HEK293 (cell line): ENCODE measurements at regions not wholly inside any gene's neighbourhood (a gene's known extent, or its start where the extent isn't known, plus 50 kb on each side); places are given as distances from the start of the nearest gene placed in this dataset.

Experiments used
- CTCF ChIA-PET: fragments of 350-600 bp; formaldehyde crosslinking; extraction: SDS; loops from one replicate; lab custom pipeline; 2021; ENCODE audit warnings: antibody characterized with exemption; lab: Yijun Ruan, JAX
- POLR2A ChIA-PET: fragments of 300-600 bp; formaldehyde crosslinking; extraction: SDS; loops from one replicate; lab custom pipeline; 2020; ENCODE audit warnings: antibody characterized with exemption, inconsistent platforms; lab: Yijun Ruan, JAX
- H3K27ac ChIP-seq: fragments of 200-500 bp; sonication (Bioruptor generic); 2 replicates; pipeline ENCODE4 v1.5.1; 2014; ENCODE audit warnings: low read depth, low read length, control low read depth, inconsistent platforms; ENCODE audit errors: extremely low read depth
- H3K36me3 ChIP-seq, 2 experiments: fragments of 200-500 bp in 1 of 2; sonication (Bioruptor generic) in 1 of 2; 1 replicate in 1 of 2; 2 replicates in 1 of 2; pipeline ENCODE4 v1.5.1; 2014 to 2017; ENCODE audit warnings: inconsistent platforms in 2 of 2, low read length in 2 of 2; ENCODE audit not compliant: control insufficient read depth in 2 of 2, insufficient read depth in 1 of 2
- H3K4me1 ChIP-seq: fragments of 200-500 bp; sonication (Bioruptor generic); 2 replicates; pipeline ENCODE4 v1.5.1; 2014; ENCODE audit warnings: mild to moderate bottlenecking, low read length, inconsistent platforms; ENCODE audit not compliant: control insufficient read depth, insufficient read depth
- H3K4me3 ChIP-seq: 2 replicates; pipeline ENCODE4 v1.5.1; 2011; ENCODE audit warnings: low read depth, mild to moderate bottlenecking, control low read depth, low read length, moderate library complexity
- H3K9me3 ChIP-seq: fragments of 200-500 bp; sonication (Bioruptor generic); 2 replicates; pipeline ENCODE4 v1.5.1; 2014; ENCODE audit warnings: low read depth, low read length, inconsistent platforms; ENCODE audit not compliant: control insufficient read depth, insufficient read depth
- HOXC10 ChIP-seq: sonication (generic); formaldehyde crosslinking; IDR thresholded peaks from 2 replicates; pipeline ENCODE4 v1.8.1; 2023; ENCODE audit warnings: mild to moderate bottlenecking, missing genetic modification reagents
- INSM2 ChIP-seq: fragments of 450-650 bp; formaldehyde crosslinking; IDR thresholded peaks from 2 replicates; pipeline ENCODE4 v1.5.1; 2016; ENCODE audit warnings: missing biosample characterization, missing genetic modification characterization
- SCRT1 ChIP-seq: fragments of 450-650 bp; formaldehyde crosslinking; IDR thresholded peaks from 2 replicates; pipeline ENCODE4 v1.5.1; 2016; ENCODE audit warnings: missing biosample characterization, missing genetic modification characterization, borderline replicate concordance
- WT1 ChIP-seq: fragments of 450-650 bp; formaldehyde crosslinking; IDR thresholded peaks from 2 replicates; pipeline ENCODE4 v1.5.1; 2016; ENCODE audit warnings: missing biosample characterization, missing genetic modification characterization
- ZBTB26 ChIP-seq: fragments of 450-650 bp; formaldehyde crosslinking; optimal IDR thresholded peaks from 2 replicates; pipeline ENCODE3; 2016; ENCODE audit warnings: missing biosample characterization, mild to moderate bottlenecking, missing genetic modification characterization
- ZFP37 ChIP-seq: fragments of 450-650 bp; formaldehyde crosslinking; IDR thresholded peaks from 2 replicates; pipeline ENCODE4 v1.5.1; 2016; ENCODE audit warnings: missing biosample characterization, missing genetic modification characterization
- ZNF140 ChIP-seq: fragments of 450-650 bp; formaldehyde crosslinking; IDR thresholded peaks from 2 replicates; pipeline ENCODE4 v1.5.1; 2016; ENCODE audit warnings: missing biosample characterization, missing genetic modification characterization
- ZNF19 ChIP-seq: fragments of 450-650 bp; formaldehyde crosslinking; IDR thresholded peaks from 2 replicates; pipeline ENCODE4; 2016; ENCODE audit warnings: missing biosample characterization, missing genetic modification characterization, low read depth
- ZNF248 ChIP-seq: fragments of 450-650 bp; formaldehyde crosslinking; IDR thresholded peaks from 2 replicates; pipeline ENCODE4 v1.5.1; 2017; ENCODE audit warnings: missing biosample characterization, missing genetic modification characterization
- ZNF274 ChIP-seq, 2 experiments: fragments of 200-500 bp in 1 of 2; fragments of 450-650 bp in 1 of 2; sonication (Bioruptor generic) in 1 of 2; formaldehyde crosslinking in 1 of 2; IDR thresholded peaks; 2 replicates each; pipeline versions ENCODE4 v1.5.1 to v1.6.1; 2014 to 2016; ENCODE audit warnings: borderline replicate concordance in 1 of 2, inconsistent platforms in 1 of 2, low read length in 1 of 2, missing biosample characterization in 1 of 2, missing genetic modification characterization in 1 of 2
- ZNF280C ChIP-seq: fragments of 450-650 bp; formaldehyde crosslinking; IDR thresholded peaks from 2 replicates; pipeline ENCODE4 v1.5.1; 2016; ENCODE audit warnings: missing biosample characterization, missing genetic modification characterization
- ZNF354C ChIP-seq: fragments of 450-650 bp; formaldehyde crosslinking; IDR thresholded peaks from 2 replicates; pipeline ENCODE4 v1.5.1; 2016; ENCODE audit warnings: missing biosample characterization, missing genetic modification characterization, low read depth, borderline replicate concordance
- ZNF404 ChIP-seq: fragments of 450-650 bp; formaldehyde crosslinking; IDR thresholded peaks from 2 replicates; pipeline ENCODE4 v1.5.1; 2017; ENCODE audit warnings: missing biosample characterization, missing genetic modification characterization
- ZNF521 ChIP-seq: fragments of 450-650 bp; formaldehyde crosslinking; IDR thresholded peaks from 2 replicates; pipeline ENCODE4 v1.5.1; 2017; ENCODE audit warnings: missing biosample characterization, mild to moderate bottlenecking, missing genetic modification characterization
- ZNF544 ChIP-seq: fragments of 450-650 bp; formaldehyde crosslinking; IDR thresholded peaks from 2 replicates; pipeline ENCODE4 v1.5.0; 2017; ENCODE audit warnings: missing biosample characterization, missing genetic modification characterization
- ZNF558 ChIP-seq: fragments of 450-650 bp; formaldehyde crosslinking; IDR thresholded peaks from 2 replicates; pipeline ENCODE4 v1.5.1; 2016; ENCODE audit warnings: missing biosample characterization, missing genetic modification characterization
- ZNF580 ChIP-seq: fragments of 450-650 bp; formaldehyde crosslinking; IDR thresholded peaks from 2 replicates; pipeline ENCODE4 v1.5.1; 2016; ENCODE audit warnings: missing biosample characterization, missing genetic modification characterization
- ZNF600 ChIP-seq: fragments of 450-650 bp; formaldehyde crosslinking; IDR thresholded peaks from 2 replicates; pipeline ENCODE4 v1.5.1; 2016; ENCODE audit warnings: missing biosample characterization, missing genetic modification characterization
- ZNF621 ChIP-seq: fragments of 450-650 bp; formaldehyde crosslinking; IDR thresholded peaks from 2 replicates; pipeline ENCODE4 v1.5.1; 2017; ENCODE audit warnings: missing biosample characterization, missing genetic modification characterization
- ZNF707 ChIP-seq: fragments of 450-650 bp; formaldehyde crosslinking; IDR thresholded peaks from 2 replicates; pipeline ENCODE4 v1.5.1; 2016; ENCODE audit warnings: missing biosample characterization, missing genetic modification characterization
- ZNF76 ChIP-seq: fragments of 450-650 bp; formaldehyde crosslinking; IDR thresholded peaks from 2 replicates; pipeline ENCODE4; 2016; ENCODE audit warnings: low read depth, missing biosample characterization, missing genetic modification characterization, borderline replicate concordance
- ZNF768 ChIP-seq: fragments of 450-650 bp; formaldehyde crosslinking; IDR thresholded peaks from 2 replicates; pipeline ENCODE4 v1.5.1; 2018; ENCODE audit warnings: missing biosample characterization, mild to moderate bottlenecking, missing genetic modification characterization
- ZNF776 ChIP-seq: fragments of 450-650 bp; formaldehyde crosslinking; IDR thresholded peaks from 2 replicates; pipeline ENCODE4 v1.5.0; 2017; ENCODE audit warnings: missing biosample characterization, missing genetic modification characterization, borderline replicate concordance
- ZSCAN30 ChIP-seq: fragments of 450-650 bp; IDR thresholded peaks from 2 replicates; pipeline ENCODE4 v1.5.1; 2018; ENCODE audit warnings: missing biosample characterization, mild to moderate bottlenecking, missing genetic modification characterization, moderate library complexity
- TF ChIP-seq, protein P1 (sequence below): fragments of 450-650 bp; formaldehyde crosslinking; IDR thresholded peaks from 2 replicates; pipeline ENCODE4 v1.5.1; 2016; ENCODE audit warnings: missing biosample characterization, missing genetic modification characterization

DNA sequence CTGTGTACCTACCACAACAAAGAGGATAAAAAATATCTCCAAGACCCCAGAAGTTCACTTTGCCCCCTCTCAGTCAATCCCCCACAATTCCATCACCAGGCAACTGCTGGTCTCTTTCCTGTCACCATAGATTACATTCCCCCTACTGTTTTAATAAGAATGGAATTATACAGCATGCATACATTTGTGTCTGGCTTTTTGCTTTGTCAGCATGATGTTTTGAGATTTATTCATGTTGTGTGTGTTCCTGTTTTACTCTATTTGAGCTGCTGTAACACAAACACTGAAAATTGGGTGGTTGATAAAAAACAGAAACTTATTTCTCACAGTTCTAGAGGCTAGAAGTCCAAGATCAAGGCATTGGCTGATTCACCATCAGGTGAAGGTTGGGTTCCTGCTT lies 214.5 kb upstream of the IGFBP3 start (continued):
- TF ChIP-seq, protein P1, sequence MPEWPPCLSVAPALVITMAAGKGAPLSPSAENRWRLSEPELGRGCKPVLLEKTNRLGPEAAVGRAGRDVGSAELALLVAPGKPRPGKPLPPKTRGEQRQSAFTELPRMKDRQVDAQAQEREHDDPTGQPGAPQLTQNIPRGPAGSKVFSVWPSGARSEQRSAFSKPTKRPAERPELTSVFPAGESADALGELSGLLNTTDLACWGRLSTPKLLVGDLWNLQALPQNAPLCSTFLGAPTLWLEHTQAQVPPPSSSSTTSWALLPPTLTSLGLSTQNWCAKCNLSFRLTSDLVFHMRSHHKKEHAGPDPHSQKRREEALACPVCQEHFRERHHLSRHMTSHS (tag by site-specific recombination): no peak
- TF ChIP-seq ZNF140 (no peak), ZNF544 (no peak), ZNF404 (tag by site-specific recombination) (no peak), ZSCAN30 (no peak), ZNF76 (no peak), ZNF580 (tag by site-specific recombination) (no peak), ZNF707 (tag by site-specific recombination) (no peak), INSM2 (tag by site-specific recombination) (no peak), ZNF280C (tag by site-specific recombination) (no peak), SCRT1 (tag by site-specific recombination) (no peak)

GRCh38 chr7:46134795-46135194 lies 213.7 kb upstream of the IGFBP3 start:
- TF ChIP-seq ZNF768 (tag by site-specific recombination) (no peak), ZNF776 (tag by site-specific recombination) (no peak), ZNF521 (tag by site-specific recombination) (no peak), ZBTB26 (tag by site-specific recombination) (no peak), ZNF354C (tag by site-specific recombination) (no peak), ZFP37 (tag by site-specific recombination) (no peak), ZNF558 (no peak), ZNF248 (tag by site-specific recombination) (no peak), ZNF621 (tag by site-specific recombination) (no peak), ZNF76 (no peak), HOXC10 (CRISPR knock-in tag) (no peak), ZNF600 (no peak), ZNF19 (tag by site-specific recombination) (no peak), WT1 (no peak), ZNF274 (IDR thresholded peaks at IDR 0.05; ENCODE audit: low read length) (no peak), ZNF274 (tag by site-specific recombination; IDR thresholded peaks at IDR 0.05; ENCODE audit: borderline replicate concordance) (no peak)
- Histone ChIP-seq H3K27ac (no peak overlapping the region), H3K36me3 (no peaks in the 10 kb centered on the region), H3K4me3 (no peak overlapping the region), H3K9me3 (no peaks in the 10 kb centered on the region), H3K4me1 (no peaks in the 10 kb centered on the region)
- POLR2A ChIA-PET: no interaction called here
- CTCF ChIA-PET: interaction anchor here (1.6 kb wide), 1 partner anchor 212 kb away, joined by 5 read pairs; no protein-coding TSS in a partner anchor
